Esophagus muscularis mucosa (tissue), 3 donors: ENCODE measurements at regions not wholly inside any gene's neighbourhood (a gene's known extent, or its start where the extent isn't known, plus 50 kb on each side); places are given as distances from the start of the nearest gene placed in this dataset.

Experiments used
- POLR2A ChIP-seq: fragments of 450-650 bp; IDR thresholded peaks from one replicate; pipeline ENCODE4 v1.6.1; 2017; ENCODE audit warnings: antibody characterized with exemption, moderate library complexity, mild to moderate bottlenecking, low read depth
- TF ChIP-seq, protein P1 (sequence below), 3 experiments: fragments of 200-600 bp in 2 of 3; fragments of 450-650 bp in 1 of 3; sonication (generic) in 2 of 3; IDR thresholded peaks; one replicate each; pipeline ENCODE4 v1.5.1; 2017 to 2019; ENCODE audit warnings: antibody characterized with exemption in 3 of 3, mild to moderate bottlenecking in 2 of 3, moderate library complexity in 1 of 3

DNA sequence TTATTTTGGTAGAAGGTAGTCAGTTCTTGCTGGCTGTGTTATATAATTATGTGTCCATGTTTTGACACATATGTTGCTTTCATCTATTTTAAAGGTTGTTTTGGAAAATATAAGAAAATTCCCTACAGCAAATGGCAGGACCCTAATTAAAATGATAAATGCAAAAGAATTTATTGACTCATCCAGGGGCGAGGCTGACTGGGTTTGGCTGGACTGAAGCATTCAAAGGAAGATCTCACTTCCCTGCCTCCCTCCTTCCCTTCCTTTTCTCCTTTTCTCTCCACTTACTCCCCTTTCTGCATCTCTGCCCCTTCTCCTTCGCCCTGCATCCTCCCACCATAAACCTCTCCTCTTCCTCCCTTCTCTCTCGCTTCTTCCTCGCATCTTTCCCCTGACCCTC is 129.6 kb downstream of the SNAPC1 start:
- TF ChIP-seq, protein P1, sequence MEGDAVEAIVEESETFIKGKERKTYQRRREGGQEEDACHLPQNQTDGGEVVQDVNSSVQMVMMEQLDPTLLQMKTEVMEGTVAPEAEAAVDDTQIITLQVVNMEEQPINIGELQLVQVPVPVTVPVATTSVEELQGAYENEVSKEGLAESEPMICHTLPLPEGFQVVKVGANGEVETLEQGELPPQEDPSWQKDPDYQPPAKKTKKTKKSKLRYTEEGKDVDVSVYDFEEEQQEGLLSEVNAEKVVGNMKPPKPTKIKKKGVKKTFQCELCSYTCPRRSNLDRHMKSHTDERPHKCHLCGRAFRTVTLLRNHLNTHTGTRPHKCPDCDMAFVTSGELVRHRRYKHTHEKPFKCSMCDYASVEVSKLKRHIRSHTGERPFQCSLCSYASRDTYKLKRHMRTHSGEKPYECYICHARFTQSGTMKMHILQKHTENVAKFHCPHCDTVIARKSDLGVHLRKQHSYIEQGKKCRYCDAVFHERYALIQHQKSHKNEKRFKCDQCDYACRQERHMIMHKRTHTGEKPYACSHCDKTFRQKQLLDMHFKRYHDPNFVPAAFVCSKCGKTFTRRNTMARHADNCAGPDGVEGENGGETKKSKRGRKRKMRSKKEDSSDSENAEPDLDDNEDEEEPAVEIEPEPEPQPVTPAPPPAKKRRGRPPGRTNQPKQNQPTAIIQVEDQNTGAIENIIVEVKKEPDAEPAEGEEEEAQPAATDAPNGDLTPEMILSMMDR (IDR thresholded peaks at IDR 0.05) = no peak
- no peak for TF ChIP-seq POLR2A
